AG09319 (cell line): ENCODE measurements at regions not wholly inside any gene's neighbourhood (a gene's known extent, or its start where the extent isn't known, plus 50 kb on each side); places are given as distances from the start of the nearest gene placed in this dataset.
"Not testable (repeated sequence)": the region's sequence is repeated elsewhere in the genome, so short reads cannot be mapped to it uniquely, and the experiment has no call there.

ENCODE experiments used
- DNase-seq: peaks from one replicate; pipeline ENCODE4 v3.0.0-alpha.2; 2010; ENCODE audit warnings: low read depth; ENCODE audit errors: extremely low read depth
- TF ChIP-seq, protein P1 (sequence below): IDR thresholded peaks from 2 replicates; pipeline ENCODE4 v1.5.1; 2011; ENCODE audit warnings: low read depth, mild to moderate bottlenecking, inconsistent platforms, low read length, moderate library complexity

- no peak for DNase-seq
- TF ChIP-seq, protein P1, sequence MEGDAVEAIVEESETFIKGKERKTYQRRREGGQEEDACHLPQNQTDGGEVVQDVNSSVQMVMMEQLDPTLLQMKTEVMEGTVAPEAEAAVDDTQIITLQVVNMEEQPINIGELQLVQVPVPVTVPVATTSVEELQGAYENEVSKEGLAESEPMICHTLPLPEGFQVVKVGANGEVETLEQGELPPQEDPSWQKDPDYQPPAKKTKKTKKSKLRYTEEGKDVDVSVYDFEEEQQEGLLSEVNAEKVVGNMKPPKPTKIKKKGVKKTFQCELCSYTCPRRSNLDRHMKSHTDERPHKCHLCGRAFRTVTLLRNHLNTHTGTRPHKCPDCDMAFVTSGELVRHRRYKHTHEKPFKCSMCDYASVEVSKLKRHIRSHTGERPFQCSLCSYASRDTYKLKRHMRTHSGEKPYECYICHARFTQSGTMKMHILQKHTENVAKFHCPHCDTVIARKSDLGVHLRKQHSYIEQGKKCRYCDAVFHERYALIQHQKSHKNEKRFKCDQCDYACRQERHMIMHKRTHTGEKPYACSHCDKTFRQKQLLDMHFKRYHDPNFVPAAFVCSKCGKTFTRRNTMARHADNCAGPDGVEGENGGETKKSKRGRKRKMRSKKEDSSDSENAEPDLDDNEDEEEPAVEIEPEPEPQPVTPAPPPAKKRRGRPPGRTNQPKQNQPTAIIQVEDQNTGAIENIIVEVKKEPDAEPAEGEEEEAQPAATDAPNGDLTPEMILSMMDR = no peak
Observed at GRCh38 chr10:78420946-78421735, 387.5 kb downstream of the RPS24 start.

DNA sequence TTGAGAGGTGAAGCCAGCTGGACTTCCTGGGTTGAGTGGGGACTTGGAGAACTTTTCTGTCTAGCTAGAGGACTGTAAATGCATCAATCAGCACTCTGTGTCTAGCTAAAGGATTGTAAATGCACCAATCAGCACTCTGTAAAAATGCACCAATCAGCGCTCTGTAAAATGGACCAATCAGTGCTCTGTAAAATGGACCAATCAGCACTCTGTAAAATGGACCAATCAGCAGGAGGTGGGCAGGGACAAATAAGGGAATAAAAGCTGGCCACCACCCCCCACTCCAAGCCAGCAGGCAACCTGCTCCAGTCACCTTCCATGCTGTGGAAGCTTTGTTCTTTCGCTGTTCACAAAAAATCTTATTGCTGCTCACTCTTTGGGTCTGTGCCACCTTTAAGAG, 390.4 kb downstream of the RPS24 start:
- not testable (repeated sequence) for DNase-seq

DNA sequence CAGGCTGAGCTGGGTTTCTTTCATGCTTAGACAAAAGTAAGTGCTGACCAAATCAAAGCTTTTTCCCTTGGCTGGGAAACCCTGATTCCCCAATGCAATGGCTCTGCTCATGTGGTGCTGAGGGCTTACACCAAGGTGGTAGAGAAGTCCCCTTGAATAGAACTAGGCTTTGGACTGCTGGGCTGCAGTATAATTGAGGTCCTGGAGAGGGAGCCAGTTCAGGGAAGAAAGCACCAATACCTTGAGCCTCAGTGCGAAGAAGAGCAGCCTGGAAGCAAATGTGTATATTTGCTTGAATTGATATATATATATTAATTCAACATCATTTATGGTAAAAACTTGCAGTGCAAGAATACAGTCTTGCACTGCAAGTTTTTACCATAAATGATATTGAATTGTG, 391.1 kb downstream of the RPS24 start:
- DNase-seq = no peak
- TF ChIP-seq, protein P1 = no peak; the same call in none of the 2 replicates

DNA sequence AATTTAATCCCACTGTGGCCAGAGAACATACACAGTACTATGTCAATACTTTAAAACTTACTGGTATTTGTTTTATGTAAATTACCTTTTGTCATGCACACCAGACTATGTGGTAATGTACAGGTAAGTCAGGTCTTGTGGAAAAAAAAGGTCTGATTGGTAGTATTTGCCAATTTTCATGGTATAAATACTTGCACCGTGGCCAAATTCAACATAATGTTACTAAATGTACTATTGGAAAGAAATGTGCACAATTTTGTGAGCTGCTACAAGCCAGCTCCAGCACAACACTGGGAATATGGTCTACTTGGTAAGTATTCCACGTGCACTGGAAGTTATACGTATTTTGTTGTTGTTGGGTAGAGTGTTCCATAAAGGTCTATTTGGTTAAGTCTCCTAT, 392.5 kb downstream of the RPS24 start:
- TF ChIP-seq, protein P1 = no peak
- DNase-seq = no peak

DNA sequence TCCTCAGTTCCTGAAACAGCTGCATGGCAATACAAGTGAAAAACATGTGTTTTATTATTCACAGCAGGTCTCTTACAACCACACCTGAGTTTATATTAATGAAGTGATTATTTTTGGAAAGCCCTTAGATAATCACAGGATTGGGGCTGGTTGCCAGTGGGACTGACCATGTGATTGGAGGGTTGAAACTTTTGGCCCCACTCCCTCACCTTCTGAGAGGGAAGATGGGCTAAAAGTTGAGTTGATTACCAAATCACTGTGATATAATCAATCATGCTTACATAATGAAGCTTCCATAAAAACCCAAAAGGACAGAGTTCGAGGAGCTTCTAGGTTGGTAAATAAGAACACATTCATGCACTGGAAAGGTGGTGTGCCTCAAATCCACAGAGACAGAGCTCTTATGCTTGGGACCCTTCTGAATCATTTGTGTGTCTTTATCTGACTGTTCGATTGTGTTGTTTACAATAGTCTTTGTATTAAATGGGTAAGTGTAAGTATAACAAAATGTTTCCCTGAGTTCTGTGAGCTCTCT, 393.9 kb downstream of the RPS24 start:
- TF ChIP-seq, protein P1 = no peak

GRCh38 chr10:78428579-78428978, 394.9 kb downstream of the RPS24 start:
- TF ChIP-seq, protein P1 = no peak
- DNase-seq = no peak

More for the DNA sequence above, 393.9 kb downstream of the RPS24 start:
- no peak for DNase-seq

GRCh38 chr10:78429984-78430383, 396.3 kb downstream of the RPS24 start:
- no peak for DNase-seq
- TF ChIP-seq, protein P1 = no peak
